Chondrocyte (in vitro differentiated cells): ENCODE measurements at regions not wholly inside any gene's neighbourhood (a gene's known extent, or its start where the extent isn't known, plus 50 kb on each side); places are given as distances from the start of the nearest gene placed in this dataset.

Experiments
- DNase-seq: peaks from one replicate; pipeline ENCODE4 v3.0.0; 2021; ENCODE audit warnings: mixed read lengths, low spot score
- H3K27ac Mint-ChIP-seq: one replicate; pipeline ENCODE4 v1.8.0; 2021; ENCODE audit warnings: mild to moderate bottlenecking, moderate library complexity, mixed read lengths; ENCODE audit not compliant: unreplicated experiment
- H3K27me3 Mint-ChIP-seq: 2 replicates; pipeline ENCODE4 v1.8.0; 2021; ENCODE audit warnings: low read depth, mixed read lengths
- H3K36me3 Mint-ChIP-seq: 2 replicates; pipeline ENCODE4 v1.8.0; 2021; ENCODE audit warnings: low read depth, mixed read lengths
- H3K4me1 Mint-ChIP-seq: 2 replicates; pipeline ENCODE4 v1.8.0; 2021; ENCODE audit warnings: low read depth, mild to moderate bottlenecking, mixed read lengths
- H3K4me3 Mint-ChIP-seq: one replicate; pipeline ENCODE4 v1.8.0; 2021; ENCODE audit warnings: mild to moderate bottlenecking, moderate library complexity, mixed read lengths; ENCODE audit not compliant: unreplicated experiment
- H3K9me3 Mint-ChIP-seq: 2 replicates; pipeline ENCODE4 v1.8.0; 2021; ENCODE audit warnings: low read depth, mixed read lengths
- TF ChIP-seq, protein P1 (sequence below): fragments of 200-600 bp; sonication (generic); IDR thresholded peaks from 2 replicates; pipeline ENCODE4 v1.5.0; 2021; ENCODE audit warnings: antibody characterized with exemption, mild to moderate bottlenecking, moderate library complexity

DNA sequence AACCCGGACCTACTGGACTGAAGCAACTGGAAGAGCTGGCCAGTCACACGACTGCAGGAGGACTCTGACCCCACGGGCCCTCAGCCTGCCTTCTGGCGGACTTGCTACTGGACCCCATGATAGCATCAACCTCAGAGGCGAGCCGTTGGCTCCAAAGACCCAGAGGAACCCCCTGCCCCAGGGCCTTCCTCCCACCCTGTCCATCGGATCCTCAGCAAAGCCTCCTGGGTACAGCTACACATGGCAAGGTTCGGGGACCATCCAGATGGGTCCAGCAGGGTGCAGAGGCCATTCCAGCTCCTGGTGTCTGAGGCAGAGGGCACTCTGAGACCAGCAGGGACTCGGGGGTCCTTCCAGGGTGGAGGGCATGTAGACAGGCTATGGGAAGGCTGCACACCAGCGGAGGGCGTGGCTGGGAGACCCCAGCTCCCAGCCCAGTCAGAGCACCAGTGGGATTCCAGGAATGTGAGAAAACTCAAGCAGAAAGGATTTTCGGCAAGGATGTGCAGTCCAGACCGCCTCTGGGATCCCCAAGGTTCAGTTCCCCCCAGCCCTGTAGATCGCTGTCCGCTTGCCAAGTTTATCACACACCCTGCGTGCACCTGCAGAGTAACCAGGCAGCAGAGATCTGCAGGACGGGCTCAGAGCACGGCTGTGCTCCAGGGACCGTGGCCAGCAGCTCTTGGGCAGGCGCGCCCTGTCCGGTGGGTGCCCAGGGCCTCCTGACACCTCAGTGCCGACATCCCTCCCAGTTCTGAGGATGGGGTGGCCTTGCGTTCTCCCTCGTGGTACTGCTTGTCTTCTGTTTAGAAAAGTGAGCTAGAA, 89.8 kb upstream of the PPP2R2D start:
- TF ChIP-seq, protein P1, sequence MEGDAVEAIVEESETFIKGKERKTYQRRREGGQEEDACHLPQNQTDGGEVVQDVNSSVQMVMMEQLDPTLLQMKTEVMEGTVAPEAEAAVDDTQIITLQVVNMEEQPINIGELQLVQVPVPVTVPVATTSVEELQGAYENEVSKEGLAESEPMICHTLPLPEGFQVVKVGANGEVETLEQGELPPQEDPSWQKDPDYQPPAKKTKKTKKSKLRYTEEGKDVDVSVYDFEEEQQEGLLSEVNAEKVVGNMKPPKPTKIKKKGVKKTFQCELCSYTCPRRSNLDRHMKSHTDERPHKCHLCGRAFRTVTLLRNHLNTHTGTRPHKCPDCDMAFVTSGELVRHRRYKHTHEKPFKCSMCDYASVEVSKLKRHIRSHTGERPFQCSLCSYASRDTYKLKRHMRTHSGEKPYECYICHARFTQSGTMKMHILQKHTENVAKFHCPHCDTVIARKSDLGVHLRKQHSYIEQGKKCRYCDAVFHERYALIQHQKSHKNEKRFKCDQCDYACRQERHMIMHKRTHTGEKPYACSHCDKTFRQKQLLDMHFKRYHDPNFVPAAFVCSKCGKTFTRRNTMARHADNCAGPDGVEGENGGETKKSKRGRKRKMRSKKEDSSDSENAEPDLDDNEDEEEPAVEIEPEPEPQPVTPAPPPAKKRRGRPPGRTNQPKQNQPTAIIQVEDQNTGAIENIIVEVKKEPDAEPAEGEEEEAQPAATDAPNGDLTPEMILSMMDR, result no peak
- Mint-ChIP-seq H3K9me3 (peaks cover 4% of the 10 kb centered on the region), H3K27ac (no peak overlapping the region), H3K4me1 (no peaks in the 10 kb centered on the region), H3K4me3 (no peak overlapping the region), H3K27me3 (peaks cover 11% of the 10 kb centered on the region), H3K36me3 (no peaks in the 10 kb centered on the region)
- DNase-seq, result no peak

DNA sequence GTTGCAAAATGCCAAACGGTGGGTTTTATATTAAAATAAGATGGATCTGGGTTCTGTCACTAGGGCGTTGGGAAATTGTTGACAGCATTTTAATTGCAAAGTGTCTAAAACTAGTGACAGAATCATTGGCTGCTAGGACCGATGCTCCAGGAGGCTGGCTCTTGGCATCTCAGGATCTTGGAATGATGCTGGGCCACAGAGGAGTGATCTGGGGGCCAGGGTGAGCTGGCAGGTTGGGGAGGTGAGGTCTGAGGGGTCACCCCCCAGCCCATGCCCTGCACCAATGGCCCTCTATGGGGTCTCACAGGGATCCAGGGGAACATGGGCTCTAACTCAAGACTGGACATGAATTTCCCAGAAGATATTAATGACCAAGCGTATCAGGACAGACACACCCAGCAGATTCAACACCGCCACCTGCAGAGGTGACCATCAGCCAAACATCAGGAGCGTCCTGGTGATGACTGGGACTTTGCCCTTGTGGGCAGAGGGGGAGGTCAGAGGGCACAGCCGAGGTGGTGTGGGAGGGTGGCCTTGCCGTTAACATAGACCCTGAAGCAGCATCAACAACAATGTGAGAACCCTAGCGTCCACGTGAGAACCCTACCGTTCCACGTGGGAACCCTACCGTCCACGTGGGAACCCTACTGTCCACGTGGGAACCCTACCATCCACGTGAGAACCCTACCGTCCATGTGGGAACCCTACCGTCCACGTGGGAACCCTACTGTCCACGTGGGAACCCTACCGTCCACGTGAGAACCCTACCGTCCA, 89.0 kb upstream of the PPP2R2D start:
- H3K27ac Mint-ChIP-seq, result no peak overlapping the region
- H3K4me3 Mint-ChIP-seq, result no peak overlapping the region
- H3K4me1 Mint-ChIP-seq, result no peaks in the 10 kb centered on the region
- H3K9me3 Mint-ChIP-seq, result peaks cover 1% of the 10 kb centered on the region
- TF ChIP-seq, protein P1, result no peak
- H3K36me3 Mint-ChIP-seq, result no peaks in the 10 kb centered on the region
- DNase-seq, result no peak
- H3K27me3 Mint-ChIP-seq, result peaks cover 11% of the 10 kb centered on the region

DNA sequence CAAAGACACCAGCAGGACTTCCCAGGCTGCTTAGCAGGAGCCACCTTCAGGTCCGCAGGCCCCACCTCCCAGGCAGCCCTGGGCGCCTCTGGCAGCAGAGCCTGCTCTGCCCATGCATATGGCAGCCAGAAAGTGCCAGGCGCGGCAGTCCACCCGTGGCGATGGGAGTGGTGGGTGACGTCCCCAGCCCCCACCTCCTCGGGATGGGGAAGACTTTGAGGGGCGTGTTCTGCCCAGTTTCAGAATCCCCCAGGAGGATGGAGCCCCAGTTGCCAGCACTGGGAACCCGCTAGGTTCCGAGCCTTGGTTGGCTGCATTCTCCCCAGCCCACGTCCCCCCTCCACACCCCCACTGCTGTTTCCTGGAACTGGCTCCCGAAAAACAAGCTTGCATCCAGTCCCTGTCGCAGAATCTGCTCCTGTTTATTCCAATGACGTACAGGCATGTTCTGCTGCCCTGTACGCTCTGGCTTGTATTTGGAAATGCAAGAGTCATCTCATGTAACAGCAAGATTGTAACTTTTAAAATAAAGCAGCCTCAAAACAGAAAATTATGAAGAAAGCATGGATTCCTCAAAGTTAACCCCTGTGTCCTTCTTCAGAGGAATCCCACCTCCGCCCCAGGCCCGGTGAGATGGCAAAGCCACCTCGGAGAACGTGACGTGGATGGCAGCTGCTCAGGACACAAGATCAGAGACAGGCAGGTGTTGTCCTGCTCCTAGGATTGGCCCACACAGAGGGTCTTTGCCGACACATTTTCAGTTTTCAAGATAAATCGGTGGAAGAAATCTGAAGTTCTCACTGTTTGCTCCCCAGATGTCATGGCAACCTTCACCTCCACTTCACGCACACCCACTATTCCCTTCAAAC, 87.8 kb upstream of the PPP2R2D start:
- peaks cover 18% of the 10 kb centered on the region for H3K27me3 Mint-ChIP-seq
- no peaks in the 10 kb centered on the region for H3K36me3 Mint-ChIP-seq
- H3K27ac Mint-ChIP-seq, result no peak overlapping the region
- H3K4me1 Mint-ChIP-seq, result no peaks in the 10 kb centered on the region
- no peaks in the 10 kb centered on the region for H3K9me3 Mint-ChIP-seq
- DNase-seq, result peak; percentile 84
- H3K4me3 Mint-ChIP-seq, result no peak overlapping the region
- TF ChIP-seq, protein P1, result no peak

DNA sequence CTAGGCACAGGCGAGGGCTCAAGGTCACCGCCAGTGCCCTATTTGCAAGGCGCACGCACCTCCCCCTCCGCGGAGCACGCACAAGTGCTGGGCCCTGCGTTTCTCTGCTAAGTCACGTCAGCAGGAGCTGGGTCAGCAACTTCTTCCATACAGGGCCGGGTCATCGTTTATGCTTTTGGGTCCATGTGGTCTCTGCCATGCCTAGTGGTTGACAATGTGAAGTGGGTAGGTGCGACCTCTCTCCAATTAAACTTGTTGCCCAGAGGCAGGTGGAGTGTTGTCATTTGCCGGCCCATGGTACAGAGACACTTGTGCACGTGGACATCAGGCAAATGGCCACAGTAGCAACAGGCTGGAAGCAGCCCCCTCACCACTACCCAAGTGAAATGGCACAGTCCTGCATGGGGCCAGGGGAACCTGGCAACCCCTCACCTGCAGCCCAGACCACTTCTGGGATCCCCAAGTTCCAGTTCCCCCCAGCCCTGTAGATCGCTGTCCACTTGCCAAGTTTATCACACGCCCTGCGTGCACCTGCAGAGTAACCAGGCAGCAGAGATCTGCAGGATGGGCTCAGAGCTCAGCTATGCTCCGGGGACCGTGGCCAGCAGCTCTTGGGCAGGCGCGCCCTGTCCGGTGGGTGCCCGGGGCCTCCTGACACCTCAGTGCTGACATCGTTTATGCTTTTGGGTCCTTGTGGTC, 86.1 kb upstream of the PPP2R2D start:
- Mint-ChIP-seq H3K27ac (no peak overlapping the region), H3K27me3 (peaks cover 31% of the 10 kb centered on the region), H3K4me1 (no peaks in the 10 kb centered on the region)

More for the DNA sequence above, 86.1 kb upstream of the PPP2R2D start:
- no peaks in the 10 kb centered on the region for H3K9me3 Mint-ChIP-seq
- H3K4me3 Mint-ChIP-seq, result no peak overlapping the region
- DNase-seq, result no peak
- no peaks in the 10 kb centered on the region for H3K36me3 Mint-ChIP-seq
- TF ChIP-seq, protein P1, result no peak
